Astrocyte of the hippocampus (primary cell): ENCODE measurements at regions not wholly inside any gene's neighbourhood (a gene's known extent, or its start where the extent isn't known, plus 50 kb on each side); places are given as distances from the start of the nearest gene placed in this dataset.
"Not testable (repeated sequence)": the region's sequence is repeated elsewhere in the genome, so short reads cannot be mapped to it uniquely, and the experiment has no call there.

Source experiments
- DNase-seq: peaks from one replicate; pipeline ENCODE4 v3.0.0; 2011; ENCODE audit warnings: low read depth, low spot score

DNA sequence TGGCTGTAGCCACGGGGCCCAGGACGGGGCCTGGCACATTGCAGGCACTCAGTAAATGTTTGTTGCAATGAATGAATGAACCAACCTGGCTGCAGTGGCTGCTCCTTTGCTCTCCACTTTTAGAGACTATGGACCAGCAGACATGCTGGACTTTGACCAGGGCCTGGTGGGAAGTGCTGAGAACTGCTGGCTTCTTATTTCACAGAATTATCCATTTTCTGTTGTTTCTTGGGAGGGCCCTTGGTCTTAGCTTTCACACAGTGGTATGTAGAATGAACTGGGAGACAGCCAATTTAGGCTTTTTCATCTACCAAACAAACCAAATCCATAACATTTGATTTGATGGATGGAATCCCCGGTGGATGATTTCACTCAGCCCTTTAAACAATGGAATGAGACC lies 78.0 kb upstream of the LHFPL2 start:
- peak; percentile 74 for DNase-seq

DNA sequence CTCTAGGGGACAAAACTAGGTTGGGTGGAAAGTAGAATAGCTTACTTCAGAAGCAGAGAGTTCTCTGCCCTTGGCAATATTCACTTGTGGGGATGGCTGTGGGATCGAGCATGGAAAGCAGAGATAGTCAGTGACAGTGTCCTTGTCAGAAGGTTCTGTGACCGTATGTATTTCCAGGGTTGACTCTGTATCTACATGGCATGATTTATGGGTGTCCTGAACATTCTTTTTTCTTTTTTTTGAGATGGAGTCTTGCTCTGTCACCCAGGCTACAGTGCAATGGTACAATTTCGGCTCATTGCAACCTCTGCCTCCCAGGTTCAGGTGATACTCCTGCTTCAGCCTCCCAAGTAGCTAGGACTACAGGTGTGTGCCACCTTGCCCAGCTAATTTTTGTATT lies 77.4 kb upstream of the LHFPL2 start:
- DNase-seq, result no peak

DNA sequence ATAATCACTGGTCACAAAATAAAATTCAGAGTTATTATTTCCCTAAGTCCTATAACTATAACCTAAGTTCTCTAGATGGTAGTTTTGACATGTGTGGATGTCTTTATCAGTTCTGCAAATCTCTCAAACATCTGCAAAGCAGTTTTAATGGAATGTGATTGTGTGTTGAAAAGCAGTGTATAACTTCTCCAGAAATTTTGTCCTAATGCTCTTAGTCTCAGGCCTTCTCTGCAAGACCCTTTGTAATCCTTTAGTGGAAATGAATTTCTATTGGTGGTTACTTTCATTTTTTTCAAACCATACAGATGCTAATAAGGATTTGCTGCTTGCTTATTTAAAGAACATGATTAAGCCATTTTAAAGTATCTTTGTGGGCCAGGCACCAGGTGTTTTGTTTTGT lies 75.5 kb upstream of the LHFPL2 start:
- no peak for DNase-seq

DNA sequence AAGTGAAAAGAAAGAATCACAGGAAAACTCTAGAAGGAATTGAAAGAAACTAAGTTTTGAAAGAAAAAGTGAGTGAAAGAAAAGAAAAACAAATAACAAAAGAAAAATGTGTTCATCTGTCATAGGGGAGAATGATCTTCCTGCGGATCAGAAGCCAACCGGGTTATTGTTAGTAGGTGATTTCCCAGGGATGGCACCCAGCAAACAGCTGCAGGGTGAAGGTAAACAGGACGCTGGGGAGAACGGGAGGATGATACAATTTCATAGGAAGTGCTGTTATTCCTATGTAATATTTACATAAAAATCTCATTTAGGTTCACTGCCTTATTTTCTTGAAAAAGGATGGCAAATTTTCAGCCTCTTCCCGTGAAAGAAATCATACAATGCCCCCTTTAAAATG lies 72.4 kb upstream of the LHFPL2 start:
- DNase-seq, result no peak

DNA sequence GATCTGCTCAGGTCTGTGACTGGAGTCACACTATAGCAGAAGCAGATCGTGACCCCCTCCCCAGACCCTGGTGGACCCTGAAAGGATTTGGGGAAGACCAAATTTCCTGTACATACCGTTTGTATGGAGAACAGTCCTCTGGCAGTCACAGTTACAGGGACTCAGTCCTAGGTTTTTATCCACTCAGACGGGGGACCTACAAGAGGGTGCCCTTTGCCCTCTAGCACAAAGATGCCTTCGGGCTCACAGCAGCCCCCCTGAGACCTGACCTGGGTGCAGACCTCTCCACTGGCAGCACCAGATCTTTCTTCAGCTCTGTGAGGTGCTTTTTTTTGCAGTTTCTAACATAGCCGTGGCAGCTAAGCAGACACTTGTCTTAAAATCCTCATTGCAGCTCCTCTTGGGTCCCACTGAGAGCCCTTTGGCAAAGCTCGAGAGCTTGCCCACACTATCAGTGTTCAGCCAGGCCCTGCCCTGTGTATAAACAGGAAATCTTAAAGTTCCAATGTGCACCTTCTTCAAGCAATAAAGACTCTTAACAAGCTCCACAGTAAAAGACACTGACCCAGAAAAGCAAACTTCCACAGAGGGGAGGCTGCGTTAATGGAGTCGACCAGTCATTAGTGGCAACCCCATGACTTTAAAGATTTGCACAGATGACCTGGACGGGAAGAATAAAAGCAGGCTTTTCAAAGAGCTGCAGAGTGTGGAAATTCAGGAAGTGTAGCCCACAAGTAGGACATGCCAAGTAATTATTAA lies 71.8 kb upstream of the LHFPL2 start:
- no peak for DNase-seq

DNA sequence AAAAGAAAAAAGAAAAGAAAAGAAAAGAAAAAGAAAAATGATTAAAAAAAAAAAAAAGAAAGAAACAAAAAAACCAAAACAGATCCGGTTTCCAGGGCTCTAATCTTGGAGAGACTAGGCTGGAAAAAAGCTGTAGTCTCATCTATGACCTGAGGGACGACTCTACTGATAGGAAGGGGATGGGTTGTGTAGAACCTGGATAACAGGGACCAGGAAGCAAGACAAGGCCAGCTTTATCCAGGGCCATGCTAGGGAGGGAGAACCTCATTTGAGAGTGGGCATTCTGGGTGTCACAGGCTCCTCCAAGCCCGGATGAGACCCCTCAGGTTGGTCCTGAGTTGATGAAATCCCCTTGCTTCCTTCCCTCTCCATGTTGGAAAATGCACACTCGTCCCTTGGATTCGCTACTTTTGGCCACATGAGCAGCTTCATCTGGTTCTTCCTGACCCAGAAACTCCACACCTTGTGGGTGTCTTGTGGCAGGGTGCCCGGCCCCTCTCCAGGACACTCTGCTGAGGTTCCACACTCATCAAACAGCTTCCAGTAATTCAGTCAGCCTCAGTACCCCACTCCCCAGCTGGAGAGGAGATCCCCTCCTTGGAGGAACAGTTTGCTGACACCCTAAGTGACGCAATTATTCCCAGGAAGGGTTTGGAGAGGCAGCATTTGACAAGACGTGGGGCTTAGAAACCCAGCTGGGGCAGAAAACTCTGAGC lies 71.1 kb upstream of the LHFPL2 start:
- no peak for DNase-seq

DNA sequence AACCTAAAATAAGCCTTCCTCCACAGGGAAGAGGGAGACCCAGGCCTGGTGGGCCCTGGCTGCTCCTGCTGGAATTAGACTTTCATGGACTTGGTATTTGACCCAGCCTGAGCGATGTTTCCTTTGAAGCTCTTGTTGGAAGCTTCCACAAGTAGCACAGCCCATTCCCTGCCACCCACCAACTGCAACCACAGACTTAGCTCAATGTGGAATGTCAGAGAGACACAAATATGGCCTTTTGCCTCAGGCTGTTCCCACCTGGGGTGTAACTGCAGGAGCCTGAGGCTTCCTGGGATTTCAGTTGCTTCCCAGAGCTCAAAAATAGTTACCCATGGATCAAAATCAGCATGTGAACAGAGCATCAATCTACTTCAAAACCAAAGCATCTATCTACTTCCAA lies 70.3 kb upstream of the LHFPL2 start:
- peak; percentile 44 for DNase-seq

DNA sequence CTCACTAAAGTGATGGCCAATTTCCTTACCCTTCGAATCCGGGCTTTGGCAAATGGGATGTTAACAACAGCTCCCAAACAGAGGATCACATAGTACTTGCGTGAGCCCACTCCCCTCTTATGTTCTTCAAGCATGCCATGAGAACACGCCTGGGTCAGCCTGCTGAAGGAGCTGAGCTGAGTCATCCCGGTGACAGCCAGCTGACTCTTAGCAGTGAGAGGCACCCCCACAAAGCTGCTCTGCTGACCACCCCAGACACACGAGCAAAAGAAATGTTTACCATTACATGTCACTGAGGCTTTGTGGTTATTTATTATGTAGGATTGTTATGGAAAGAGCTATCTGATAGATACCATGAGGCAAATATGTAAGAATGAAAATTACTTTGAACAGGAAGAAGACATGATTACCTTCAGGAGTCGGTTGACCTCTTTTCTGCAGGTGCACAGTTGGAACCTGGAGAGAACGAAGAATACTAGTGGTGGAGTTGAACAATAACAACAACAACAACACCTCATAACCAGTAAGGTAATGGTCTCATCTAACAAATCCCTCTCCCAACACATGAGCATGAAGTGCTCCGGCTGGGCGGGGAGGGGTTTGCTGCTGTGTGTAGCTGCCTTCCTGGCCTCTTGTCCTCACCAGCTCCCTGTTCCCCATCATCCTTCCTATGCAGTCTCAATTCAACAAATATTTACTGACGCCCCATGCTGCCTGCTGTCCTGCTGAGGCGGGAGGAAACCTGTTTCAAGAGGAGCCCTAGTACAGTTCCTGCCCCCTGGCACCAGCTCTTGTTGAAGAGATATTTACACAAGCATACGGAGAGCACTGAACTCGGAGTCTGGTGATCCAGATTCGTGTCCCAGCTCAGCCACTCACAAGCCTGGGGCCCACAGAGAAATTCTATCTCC lies 69.4 kb upstream of the LHFPL2 start:
- peak; percentile 65 for DNase-seq

DNA sequence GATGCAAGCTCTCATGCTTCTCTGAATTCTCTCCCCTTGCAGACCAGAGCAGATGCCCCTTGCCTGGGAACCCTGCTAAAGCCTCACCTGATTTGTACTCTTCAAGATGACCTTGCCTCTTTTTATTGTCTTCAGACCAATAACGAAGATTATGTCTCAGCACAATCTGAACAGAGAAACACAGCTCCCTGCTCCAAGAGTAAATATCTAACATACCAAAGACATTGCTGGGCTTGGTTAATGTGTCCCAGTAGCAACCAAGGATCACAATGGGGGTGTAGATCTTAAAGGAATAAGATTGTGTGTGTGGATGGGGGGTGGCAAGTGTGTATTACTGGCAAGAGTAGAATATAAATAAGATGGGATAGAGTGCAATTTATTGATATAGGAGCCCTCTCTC lies 67.6 kb upstream of the LHFPL2 start:
- peak; percentile 68 for DNase-seq

DNA sequence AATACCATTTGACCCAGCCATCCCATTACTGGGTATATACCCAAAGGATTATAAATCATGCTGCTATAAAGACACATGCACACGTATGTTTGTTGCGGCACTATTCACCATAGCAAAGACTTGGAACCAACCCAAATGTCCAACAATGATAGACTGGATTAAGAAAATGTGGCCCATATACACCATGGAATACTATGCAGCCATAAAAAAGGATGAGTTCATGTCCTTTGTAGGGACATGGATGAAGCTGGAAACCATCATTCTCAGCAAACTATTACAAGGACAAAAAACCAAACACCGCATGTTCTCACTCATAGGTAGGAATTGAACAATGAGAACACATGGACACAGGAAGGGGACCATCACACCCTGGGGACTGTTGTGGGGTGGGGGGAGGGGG lies 66.8 kb upstream of the LHFPL2 start:
- not testable (repeated sequence) for DNase-seq

DNA sequence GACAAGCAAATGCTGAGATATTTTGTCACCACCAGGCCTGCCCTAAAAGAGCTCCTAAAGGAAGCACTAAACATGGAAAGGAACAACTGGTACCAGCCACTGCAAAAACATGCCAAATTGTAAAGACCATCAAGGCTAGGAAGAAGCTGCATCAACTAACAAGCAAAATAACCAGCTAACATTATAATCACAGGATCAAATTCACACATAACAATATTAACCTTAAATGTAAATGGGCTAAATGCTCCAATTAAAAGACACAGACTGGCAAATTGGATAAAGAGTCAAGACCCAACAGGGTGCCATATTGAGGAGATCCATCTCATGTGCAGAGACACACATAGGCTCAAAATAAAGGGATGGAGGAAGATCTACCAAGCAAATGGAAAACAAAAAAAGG lies 63.1 kb upstream of the LHFPL2 start:
- DNase-seq, result not testable (repeated sequence)

DNA sequence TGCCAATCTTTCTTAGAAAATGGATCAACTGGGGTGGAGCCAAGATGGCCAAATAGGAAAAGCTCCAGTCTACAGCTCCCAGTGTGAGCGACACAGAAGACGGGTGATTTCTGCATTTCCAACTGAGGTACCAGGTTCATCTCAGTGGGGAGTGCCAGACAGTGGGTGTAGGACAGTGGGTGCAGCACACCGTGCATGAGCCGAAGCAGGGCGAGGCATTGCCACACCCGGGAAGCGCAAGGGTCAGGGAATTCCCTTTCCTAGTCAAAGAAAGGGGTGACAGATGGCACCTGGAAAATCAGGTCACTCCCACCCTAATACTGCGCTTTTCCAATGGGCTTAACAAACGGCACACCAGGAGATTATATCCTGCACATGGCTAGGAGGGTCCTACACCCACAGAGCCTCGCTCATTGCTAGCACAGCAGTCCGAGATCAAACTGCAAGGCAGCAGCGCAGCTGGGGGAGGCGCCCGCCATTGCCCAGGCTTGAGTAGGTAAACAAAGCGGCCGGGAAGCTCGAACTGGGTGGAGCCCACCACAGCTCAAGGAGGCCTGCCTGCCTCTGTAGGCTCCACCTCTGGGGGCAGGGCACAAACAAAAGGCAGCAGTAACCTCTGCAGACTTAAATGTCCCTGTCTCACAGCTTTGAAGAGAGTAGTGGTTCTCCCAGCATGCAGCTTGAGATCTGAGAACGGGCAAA lies 61.3 kb upstream of the LHFPL2 start:
- DNase-seq, result not testable (repeated sequence)

DNA sequence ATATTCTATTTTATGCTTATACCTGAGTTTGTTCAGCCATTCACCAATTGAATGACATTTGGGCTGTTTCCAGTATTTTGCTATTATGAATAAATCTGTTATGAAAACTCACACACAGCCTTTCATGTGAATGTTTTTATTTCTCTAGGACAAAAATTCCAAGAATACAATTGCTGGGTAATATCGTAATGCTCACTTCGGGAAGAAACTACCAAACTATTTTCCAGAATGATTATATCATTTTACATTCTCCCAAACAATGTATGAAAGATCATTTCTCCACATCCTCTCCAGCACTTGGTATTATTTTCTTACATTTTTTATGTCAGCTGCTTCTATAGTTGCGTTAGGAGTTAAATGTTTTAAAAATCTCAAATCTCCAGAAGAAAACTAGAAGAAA lies 58.3 kb upstream of the LHFPL2 start:
- DNase-seq, result no peak

DNA sequence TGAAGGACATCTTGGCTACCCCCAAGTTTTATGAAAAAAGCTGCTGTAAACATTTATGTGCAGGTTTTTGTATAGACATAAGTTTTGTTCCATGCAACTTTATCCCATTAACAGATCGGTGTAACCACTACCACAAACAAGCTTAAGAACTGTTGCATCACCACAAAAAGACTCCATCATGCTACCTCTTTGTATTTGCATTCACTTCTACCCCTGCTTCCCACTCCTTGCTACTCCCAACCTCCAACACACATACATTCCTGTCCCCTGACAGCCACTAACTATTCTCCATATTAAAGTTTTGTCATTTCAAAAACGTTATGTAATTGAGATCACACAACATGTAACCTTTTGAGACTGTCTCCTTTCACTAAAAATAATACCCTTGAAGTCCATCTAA lies 57.8 kb upstream of the LHFPL2 start:
- peak; percentile 22 for DNase-seq

DNA sequence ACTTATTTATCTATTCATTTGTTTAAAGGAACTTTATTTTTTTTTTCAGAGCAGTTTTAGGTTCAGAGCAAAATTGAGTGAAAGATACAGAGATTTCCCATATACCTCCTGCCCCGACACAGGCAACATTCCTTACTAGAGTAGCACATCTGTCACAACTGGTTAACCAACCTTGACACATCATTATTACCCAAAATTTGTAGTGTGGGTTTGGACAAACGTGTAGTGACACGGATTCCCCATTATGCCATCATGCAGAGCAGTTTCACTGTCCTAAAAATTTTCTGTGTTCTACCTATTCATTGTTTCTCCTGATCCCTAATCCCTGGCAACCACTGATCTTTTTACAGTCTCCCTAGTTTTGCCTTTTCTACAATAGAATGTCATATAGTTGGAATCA lies 57.3 kb upstream of the LHFPL2 start:
- DNase-seq, result no peak

DNA sequence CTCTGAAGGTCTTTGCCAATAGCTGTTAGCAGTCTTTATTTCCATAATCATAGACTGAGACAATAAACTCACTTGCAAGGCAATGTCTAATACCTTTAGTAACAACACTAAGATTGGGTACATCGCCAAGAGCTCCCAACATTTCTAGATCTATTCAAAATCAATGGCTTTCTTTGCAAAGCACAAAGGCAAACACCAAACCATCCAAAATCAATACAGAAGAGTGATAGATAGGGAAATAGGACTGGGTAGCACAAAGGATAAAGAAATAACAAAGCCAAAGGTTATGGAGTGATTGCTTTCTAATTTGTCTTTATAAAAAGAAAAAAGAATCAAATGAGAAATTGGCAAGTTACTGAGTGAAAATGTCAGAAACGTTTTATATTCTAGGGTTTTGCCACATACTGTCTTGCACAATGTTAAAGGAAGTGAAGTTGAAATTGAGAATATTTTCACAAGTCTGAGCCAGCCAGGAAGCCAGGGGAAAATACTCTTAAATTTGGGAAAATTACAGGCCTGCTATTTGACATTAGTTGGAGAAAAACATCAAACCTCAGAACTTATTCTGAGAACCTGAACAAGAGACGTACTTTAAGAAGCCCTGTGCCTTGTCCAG lies 53.3 kb upstream of the LHFPL2 start:
- DNase-seq, result no peak

DNA sequence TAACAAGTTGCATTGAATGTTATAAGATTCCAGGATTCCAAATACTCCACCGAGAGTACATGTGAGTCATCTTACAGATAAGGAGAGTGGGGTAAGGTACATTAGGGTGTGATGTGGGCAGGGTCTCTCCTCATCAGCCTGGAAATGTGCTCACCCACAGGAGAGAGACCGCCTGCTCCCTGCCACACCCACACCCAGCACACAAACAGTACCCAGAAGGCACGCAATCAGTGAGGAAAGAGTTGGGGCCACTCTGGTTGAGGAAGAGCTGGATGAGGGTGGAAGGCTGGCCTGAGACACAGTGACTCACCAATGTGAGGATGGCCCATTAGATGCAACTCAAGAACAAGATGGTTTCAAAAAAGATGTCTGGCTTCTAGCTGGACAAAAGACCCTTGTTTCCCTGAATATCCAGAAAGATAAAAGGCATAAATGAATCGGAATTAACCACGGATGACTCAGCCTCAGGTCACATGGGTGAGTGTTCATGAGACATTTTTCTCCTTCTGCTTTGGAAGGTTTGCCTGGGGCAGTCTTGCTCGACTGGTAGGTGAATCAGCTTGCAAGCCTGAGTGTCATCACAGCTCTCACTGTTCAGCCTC lies 51.1 kb upstream of the LHFPL2 start:
- peak; percentile 92 for DNase-seq

DNA sequence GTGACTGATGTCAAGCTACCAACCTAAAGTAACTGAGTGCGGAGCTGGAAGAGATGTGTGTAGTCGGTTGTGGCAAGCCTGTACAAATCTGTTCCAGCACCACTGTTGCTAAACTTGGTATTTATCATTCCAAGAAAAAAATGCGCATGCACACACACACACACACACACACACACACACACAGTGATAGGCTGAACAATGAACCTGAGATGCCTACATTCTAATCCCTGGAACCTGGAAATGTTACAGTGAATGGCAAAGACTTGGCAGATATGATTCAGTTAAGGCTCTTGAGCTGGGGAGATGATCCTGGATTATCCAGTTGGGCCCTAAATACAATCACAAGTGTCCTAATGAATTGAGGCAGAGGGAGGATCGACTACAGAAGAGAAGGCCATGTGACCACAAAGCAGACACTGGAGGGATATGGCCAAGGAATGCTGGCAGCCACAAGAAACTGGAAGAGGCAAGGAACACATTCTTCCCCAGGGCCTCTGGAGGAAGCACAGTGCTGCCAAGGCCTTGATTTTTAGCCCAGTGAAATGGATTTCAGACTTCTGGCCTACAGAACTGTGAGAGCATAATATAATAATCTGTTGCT lies 49.7 kb upstream of the LHFPL2 start:
- DNase-seq, result peak; percentile 80
